ENCODE measurements at regions not wholly inside any gene's neighbourhood (a gene's known extent, or its start where the extent isn't known, plus 50 kb on each side); places are given as distances from the start of the nearest gene placed in this dataset.

- intact Hi-C loops (cut with micrococcal nuclease), result no loop called here
- ATAC-seq (no peak), DNase-seq (no peak)
These were observed 213.9 kb upstream of the KCNIP4 start for GRCh38 chr4:22162454-22162853.

- DNase-seq (no peak), ATAC-seq (no peak)
- intact Hi-C loops (cut with micrococcal nuclease), result no loop called here
These were observed 182.2 kb upstream of the KCNIP4 start for GRCh38 chr4:22130741-22131140.

GRCh38 chr4:22129454-22130029 lies 181.0 kb upstream of the KCNIP4 start:
- DNase-seq (no peak), ATAC-seq (no peak)
- intact Hi-C loops (cut with micrococcal nuclease), result no loop called here

- ATAC-seq (no peak), DNase-seq (no peak)
- intact Hi-C loops (cut with micrococcal nuclease), result no loop called here
These were observed 173.5 kb upstream of the KCNIP4 start for GRCh38 chr4:22122062-22122461.

- DNase-seq (no peak), ATAC-seq (no peak)
- intact Hi-C loops (cut with micrococcal nuclease), result no loop called here
These were observed 166.7 kb upstream of the KCNIP4 start for GRCh38 chr4:22115262-22115661.

- ATAC-seq (no peak), DNase-seq (no peak)
- intact Hi-C loops (cut with micrococcal nuclease), result no loop called here
These were observed 155.2 kb upstream of the KCNIP4 start for GRCh38 chr4:22103768-22104167.

- no peak for DNase-seq
- intact Hi-C loops (cut with micrococcal nuclease), result no loop called here
These were observed 151.3 kb upstream of the KCNIP4 start for GRCh38 chr4:22099896-22100295.

GRCh38 chr4:22097596-22097995 lies 149.0 kb upstream of the KCNIP4 start:
- DNase-seq (no peak), ATAC-seq (no peak)
- intact Hi-C loops (cut with micrococcal nuclease), result no loop called here

More at GRCh38 chr4:22099896-22100295, 151.3 kb upstream of the KCNIP4 start:
- no peak for ATAC-seq

GRCh38 chr4:22094217-22094616 lies 145.6 kb upstream of the KCNIP4 start:
- intact Hi-C loops (cut with micrococcal nuclease), result no loop called here
- DNase-seq, result no peak
- no peak for ATAC-seq

- intact Hi-C loops (cut with micrococcal nuclease), result no loop called here
- DNase-seq (no peak), ATAC-seq (no peak)
These were observed 144.6 kb upstream of the KCNIP4 start for GRCh38 chr4:22093126-22093525.

GRCh38 chr4:22091906-22092305 lies 143.3 kb upstream of the KCNIP4 start:
- no peak for DNase-seq
- intact Hi-C loops (cut with micrococcal nuclease), result no loop called here
- no peak for ATAC-seq

- DNase-seq (no peak), ATAC-seq (no peak)
- intact Hi-C loops (cut with micrococcal nuclease), result no loop called here
These were observed 142.8 kb upstream of the KCNIP4 start for GRCh38 chr4:22091352-22091717.

- DNase-seq (no peak), ATAC-seq (no peak)
- intact Hi-C loops (cut with micrococcal nuclease), result no loop called here
These were observed 142.2 kb upstream of the KCNIP4 start for GRCh38 chr4:22090661-22091351.

GRCh38 chr4:22077571-22077970 lies 129.0 kb upstream of the KCNIP4 start:
- ATAC-seq (no peak), DNase-seq (no peak)
- intact Hi-C loops (cut with micrococcal nuclease), result no loop called here

- intact Hi-C loops (cut with micrococcal nuclease), result no loop called here
- no peak for DNase-seq
- no peak for ATAC-seq
These were observed 124.2 kb upstream of the KCNIP4 start for GRCh38 chr4:22072726-22073125.

GRCh38 chr4:22072240-22072639 lies 123.7 kb upstream of the KCNIP4 start:
- no peak for DNase-seq
- intact Hi-C loops (cut with micrococcal nuclease), result no loop called here
- no peak for ATAC-seq

- no peak for ATAC-seq
- intact Hi-C loops (cut with micrococcal nuclease), result no loop called here
- DNase-seq, result no peak
These were observed 123.2 kb upstream of the KCNIP4 start for GRCh38 chr4:22071749-22072148.

GRCh38 chr4:22070256-22070655 lies 121.7 kb upstream of the KCNIP4 start:
- DNase-seq, result no peak
- intact Hi-C loops (cut with micrococcal nuclease), result no loop called here
- no peak for ATAC-seq

GRCh38 chr4:22063613-22064012 lies 115.0 kb upstream of the KCNIP4 start:
- DNase-seq (no peak), ATAC-seq (no peak)
- intact Hi-C loops (cut with micrococcal nuclease), result no loop called here

- ATAC-seq (no peak), DNase-seq (no peak)
- intact Hi-C loops (cut with micrococcal nuclease), result no loop called here
These were observed 114.1 kb upstream of the KCNIP4 start for GRCh38 chr4:22062676-22063075.

GRCh38 chr4:22055954-22056353 lies 107.4 kb upstream of the KCNIP4 start:
- no peak for DNase-seq
- intact Hi-C loops (cut with micrococcal nuclease), result no loop called here
- ATAC-seq, result no peak

All from left ventricle myocardium superior (tissue), 1 donor.